HG03159 (cell line): ENCODE measurements at regions not wholly inside any gene's neighbourhood (a gene's known extent, or its start where the extent isn't known, plus 50 kb on each side); places are given as distances from the start of the nearest gene placed in this dataset.
"Not testable (repeated sequence)": the region's sequence is repeated elsewhere in the genome, so short reads cannot be mapped to it uniquely, and the experiment has no call there.

ENCODE experiments used
- ATAC-seq: cut with Tn5 transposase; IDR thresholded peaks from one replicate; pipeline ENCODE4 v1.9.1; 2021; ENCODE audit warnings: mild to moderate bottlenecking, moderate library complexity; ENCODE audit not compliant: unreplicated experiment

DNA sequence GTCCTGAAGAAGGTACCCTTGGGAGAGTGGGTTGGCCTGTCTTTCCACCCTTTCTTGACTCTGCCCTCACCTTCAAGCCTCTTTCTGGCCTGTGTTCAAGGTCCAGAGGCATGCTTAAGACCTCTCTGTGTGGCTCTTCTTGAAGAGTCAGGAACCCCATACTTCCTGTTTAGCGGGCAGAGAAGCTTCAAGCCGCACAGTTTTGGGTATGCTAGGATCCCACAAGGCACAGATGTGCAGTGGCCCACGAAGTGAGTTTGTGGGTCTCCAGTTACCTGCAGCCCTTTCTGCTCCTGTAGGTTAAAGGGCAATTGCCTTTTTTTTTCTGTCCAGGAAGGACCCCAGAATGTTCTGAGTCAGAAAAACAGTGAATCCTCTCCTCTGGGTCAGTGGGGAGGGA lies 87.4 kb upstream of the FCGR1A start:
- ATAC-seq, result not testable (repeated sequence)

DNA sequence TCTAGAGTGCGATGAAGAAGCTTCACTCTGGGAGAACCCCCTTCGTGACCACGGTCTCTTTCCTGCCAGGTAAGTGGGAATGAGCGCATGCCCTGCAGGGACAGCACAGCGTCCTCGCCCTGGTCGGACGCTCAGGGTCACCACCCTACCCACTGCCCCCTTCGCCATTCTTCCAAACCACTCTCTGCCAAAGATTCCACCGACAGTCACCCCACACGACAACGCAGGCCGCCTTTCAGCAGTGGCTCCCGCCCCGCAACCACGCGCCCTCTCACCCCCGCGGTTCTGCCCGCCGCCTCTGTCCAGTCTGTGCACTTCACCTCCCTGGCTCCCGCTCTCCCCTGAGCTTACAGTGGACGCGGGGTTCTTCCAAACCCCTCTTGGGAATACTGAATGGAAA lies 82.3 kb upstream of the FCGR1A start:
- not testable (repeated sequence) for ATAC-seq

DNA sequence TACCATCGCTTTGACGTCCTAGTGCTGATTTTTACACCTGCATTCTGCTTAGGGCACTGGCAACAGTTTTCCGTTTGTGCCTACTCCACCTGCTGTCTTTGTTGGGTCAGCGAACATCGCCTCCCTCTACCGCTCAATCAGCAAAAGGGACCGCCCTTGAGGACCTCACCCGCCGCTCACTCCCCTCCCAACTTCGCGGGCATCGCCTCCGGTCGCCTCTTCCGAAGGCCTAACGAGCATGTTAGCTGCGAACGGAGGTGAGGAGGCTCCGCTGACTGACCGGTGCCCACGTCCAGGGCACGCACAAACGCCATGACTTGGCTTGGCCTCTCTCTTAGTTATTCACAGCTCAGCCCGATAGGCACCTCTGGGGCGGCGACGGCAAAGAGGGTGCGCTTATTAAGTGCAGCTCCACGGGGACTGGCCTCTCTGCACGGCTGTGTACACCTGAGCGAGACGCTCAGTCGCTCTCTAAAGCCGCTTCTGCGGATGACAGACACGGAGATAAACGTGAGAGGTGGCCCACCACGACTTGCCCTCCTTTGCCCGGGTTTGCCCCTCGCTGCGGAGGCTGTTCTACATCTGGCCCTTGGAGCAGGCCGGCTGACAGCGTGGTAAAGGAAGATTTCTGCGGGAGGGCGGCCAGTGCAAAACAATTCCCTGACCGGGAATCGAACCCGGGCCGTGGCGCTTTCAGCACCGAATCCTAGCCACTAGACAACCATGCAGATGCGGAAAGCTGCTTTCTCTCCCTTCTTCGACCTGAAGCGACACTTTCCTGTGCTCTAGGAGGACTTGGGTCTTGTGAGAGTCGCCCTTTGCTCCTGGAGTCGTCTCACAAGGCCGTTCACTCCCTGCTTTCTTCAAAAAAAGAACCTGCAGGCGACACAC lies 81.6 kb upstream of the FCGR1A start:
- ATAC-seq, result not testable (repeated sequence)

DNA sequence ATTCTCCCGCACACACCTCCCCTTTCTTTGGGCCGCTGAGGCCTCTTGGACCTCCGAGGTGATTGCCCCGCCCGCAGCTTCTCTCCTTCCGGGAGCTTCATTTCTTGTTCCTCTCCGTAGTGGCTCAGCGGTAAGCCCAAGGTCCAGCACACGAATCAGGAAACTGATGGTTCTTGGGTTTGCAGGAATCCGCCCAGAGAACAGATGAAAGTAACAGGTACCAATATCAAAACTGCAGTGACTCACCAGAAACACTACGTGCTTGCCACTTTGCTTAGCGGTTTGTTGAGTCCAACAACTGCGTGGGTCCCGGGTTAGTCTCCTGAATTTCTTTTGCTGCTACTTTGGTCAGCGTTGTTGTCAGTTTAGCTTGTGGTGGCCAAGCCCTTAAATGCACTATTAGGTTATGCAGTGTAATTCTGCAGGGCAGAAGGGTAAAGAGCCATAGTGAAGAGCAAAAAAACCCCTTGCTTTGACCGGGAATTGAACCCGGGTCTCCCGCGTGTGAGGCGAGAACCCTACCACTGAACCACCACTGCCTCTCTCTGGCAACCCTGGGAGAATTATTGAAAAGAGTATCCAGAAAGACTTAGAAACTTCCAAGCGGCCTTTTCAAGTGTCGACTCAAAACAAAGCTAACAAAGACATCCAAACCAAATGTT lies 74.2 kb upstream of the FCGR1A start:
- ATAC-seq, result peak; percentile 70

DNA sequence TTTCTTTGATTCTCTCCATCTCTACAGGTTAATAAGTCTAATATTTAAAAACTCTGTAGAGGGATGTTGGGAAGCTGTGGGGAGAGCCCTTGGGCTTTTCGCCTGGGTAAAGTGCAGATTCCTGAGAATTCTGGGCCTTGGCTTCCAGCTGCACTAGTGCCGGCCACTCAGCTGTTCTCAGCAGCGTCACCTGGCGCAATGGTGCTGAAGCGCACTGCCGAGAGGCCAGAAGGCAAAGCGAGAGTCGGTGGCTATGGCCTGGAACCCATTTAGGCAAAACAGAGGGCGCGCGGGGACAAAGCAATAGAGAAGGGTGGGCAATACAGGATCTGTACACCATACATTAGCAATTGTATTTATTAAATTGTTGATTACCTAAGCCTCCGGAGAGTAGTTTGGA lies 70.8 kb upstream of the FCGR1A start:
- not testable (repeated sequence) for ATAC-seq

DNA sequence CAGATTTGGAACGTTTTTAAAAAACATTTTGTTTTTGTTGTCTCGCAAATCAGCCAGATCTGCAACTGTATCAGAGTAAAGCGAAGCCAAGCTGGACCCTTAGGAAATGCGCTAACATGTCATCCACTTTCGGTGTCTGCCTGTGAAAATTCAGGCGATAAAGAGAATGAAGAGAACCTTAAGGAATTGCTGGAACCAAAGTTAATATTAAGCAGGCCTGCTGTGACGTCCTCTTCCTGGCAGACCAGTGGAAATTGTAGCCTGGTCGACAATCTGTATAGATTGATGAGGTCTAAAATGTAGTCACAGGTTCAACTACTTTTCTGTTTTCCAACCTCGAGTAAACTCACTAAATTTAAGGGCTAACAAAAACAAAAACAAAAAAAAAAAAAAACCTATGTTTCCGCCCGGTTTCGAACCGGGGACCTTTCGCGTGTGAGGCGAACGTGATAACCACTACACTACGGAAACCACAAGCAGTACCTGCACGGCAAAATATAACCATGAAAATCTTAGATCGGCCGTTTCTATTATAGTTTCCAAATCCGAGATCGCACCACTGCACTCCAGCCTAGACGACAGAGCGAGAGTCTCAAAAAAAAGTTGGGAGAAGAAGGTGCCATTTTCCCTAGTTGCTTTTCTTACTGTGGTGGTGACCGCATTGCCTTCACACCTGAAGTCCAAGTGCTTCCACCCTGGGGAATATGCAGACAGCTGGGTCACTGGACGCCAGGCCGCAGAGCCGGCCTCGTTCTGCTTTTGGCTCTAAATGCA lies 70.2 kb upstream of the FCGR1A start:
- not testable (repeated sequence) for ATAC-seq

DNA sequence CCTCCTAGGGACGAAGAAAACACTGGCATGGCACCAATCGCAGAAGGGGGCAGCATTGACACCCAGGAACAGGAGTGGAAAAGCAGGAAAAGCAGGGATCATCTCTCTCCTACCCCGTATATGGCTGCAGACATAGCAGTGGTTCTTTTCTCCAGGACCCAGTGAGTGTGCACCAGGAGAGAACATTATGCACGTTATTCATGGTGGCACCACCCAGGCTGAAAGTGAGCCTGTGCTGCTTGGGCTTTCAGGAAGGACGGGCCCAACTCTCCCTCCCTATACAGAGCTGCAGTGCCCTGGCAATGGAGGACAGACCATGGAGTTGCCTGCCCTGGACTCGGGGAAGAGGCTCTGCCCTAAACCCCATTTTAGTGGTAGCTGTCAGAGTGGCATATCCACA lies 69.0 kb upstream of the FCGR1A start:
- ATAC-seq, result not testable (repeated sequence)

DNA sequence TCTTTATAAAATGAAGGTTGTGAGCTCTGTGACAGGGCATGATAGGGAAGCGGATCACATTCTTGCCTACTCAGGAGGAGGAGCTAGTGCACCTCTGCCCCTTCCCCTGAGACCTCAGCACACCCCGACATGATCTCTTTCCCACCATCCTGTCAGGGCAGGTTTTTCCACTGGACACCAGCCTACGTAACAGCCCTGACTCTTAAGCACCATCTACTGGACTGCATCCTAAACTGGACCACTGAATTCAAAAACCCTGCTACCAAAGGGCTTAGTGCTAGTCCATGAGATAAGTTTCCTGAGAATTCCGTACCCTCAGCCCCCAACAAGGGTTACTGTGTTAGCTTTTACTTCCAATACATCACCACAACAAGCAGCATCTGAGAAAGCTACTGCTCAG lies 68.5 kb upstream of the FCGR1A start:
- ATAC-seq, result not testable (repeated sequence)

DNA sequence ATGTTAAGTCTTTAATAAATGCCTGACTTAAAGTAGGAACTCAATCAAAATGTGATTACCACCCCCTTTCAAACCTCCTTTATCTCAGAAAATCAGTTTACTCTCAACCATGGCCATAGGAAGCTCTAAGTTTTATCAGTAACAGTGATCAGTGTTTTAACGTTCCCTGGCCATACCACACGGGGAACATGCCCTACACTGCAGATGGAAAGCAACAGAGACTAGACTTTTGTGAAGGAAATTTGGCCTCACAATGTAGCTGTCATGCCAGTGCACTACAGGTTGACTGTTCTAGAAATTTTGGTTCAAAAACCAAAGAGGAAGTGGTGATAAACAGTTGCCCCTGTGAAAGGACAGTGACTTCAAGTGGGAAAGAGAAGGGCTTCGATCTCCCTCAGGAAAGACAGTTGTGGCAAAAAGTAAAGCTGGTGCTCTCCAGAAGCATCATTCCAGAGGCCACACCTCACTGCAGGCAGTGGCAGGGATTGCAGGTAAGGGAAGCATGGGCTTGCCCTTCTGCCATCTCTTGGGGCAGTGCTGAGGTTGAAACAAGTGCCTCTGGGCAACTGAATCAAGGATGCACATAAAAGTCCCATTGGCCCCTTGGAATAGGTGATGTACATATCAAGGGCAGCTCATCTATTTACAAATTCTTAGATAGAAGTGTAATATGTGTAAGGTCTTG lies 57.7 kb upstream of the FCGR1A start:
- ATAC-seq, result not testable (repeated sequence)

DNA sequence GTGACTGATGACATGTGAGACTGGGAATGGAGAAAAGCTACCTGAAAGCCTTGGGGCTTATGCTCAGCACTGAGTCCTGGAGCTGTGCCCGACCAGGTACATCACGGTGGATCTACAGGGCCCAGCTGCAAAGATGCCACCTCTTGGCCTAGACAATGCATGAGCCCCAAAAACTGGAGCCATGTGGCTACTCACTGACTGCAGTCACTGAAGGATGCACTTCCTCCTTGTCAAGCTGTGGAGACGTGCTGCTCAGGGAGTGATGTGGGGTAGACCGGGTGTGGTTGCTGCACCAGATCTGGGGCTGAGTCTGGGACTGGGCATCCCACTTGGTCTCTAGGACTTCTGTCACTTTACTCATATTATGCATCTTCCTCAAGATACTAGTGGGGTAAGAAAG lies 55.8 kb upstream of the FCGR1A start:
- ATAC-seq, result not testable (repeated sequence)

DNA sequence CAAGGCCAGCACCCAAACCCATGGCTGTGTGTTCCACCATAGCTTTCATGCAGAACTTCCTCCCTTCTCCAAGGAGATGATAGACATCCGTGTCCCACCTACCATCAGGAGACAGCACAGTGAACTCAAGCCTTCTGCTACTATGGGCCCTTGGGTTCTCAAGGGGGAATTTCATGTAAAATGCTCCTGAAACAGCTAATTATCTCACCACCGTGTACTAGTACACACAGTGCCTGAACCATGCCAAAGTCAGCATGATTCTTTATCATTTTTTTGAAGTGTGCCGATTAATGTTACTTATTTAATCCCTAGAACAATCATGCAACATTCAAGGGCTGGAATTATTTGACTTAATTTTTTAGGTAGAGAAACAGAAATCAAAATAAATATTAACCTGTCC lies 53.9 kb upstream of the FCGR1A start:
- ATAC-seq, result not testable (repeated sequence)
